Stimulated activated naive CD8-positive, alpha-beta T cell treated with anti-CD3 and anti-CD28 coated beads, Interleukin-15, Interleukin-2, amounts not matched to agents 100 ng/mL and 50 ng/mL, for 24 hours (primary cell): ENCODE measurements at regions not wholly inside any gene's neighbourhood (a gene's known extent, or its start where the extent isn't known, plus 50 kb on each side); places are given as distances from the start of the nearest gene placed in this dataset.

Experiments
- H3K27ac Mint-ChIP-seq: one replicate; pipeline ENCODE4 v1.8.0; 2021; ENCODE audit warnings: mild to moderate bottlenecking, mixed read lengths
- H3K27me3 Mint-ChIP-seq: one replicate; pipeline ENCODE4 v1.8.0; 2021; ENCODE audit warnings: mixed read lengths
- H3K36me3 Mint-ChIP-seq: one replicate; pipeline ENCODE4 v1.8.0; 2021; ENCODE audit warnings: low read depth, mixed read lengths
- H3K4me1 Mint-ChIP-seq: one replicate; pipeline ENCODE4 v1.8.0; 2021; ENCODE audit warnings: low read depth, mixed read lengths
- H3K4me3 Mint-ChIP-seq: one replicate; pipeline ENCODE4 v1.8.0; 2021; ENCODE audit warnings: mild to moderate bottlenecking, mixed read lengths
- H3K9me3 Mint-ChIP-seq: one replicate; pipeline ENCODE4 v1.8.0; 2021; ENCODE audit warnings: mixed read lengths

DNA sequence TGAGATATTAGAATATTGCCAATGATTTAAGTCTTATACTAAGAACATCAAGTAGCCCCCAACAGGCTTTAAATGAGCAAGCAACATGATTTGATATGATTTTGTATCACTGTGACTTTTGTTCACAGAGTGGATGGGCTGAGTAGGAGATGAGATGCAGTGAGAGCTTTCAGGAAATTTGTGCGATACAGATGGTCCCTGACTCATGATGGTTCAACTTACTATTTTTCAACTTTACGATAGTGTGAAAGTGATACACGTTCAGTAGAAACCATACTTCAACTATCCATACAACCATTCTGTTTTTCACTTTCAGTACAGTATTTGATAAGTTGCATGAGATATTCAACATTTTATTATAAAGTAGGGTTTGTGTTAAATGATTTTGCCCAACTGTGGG is 78.7 kb upstream of the NWD2 start:
- H3K4me3 Mint-ChIP-seq, result no peak overlapping the region
- H3K27ac Mint-ChIP-seq, result no peak overlapping the region
- no peaks in the 10 kb centered on the region for H3K4me1 Mint-ChIP-seq
- H3K36me3 Mint-ChIP-seq, result no peaks in the 10 kb centered on the region
- no peaks in the 10 kb centered on the region for H3K27me3 Mint-ChIP-seq
- H3K9me3 Mint-ChIP-seq, result no peaks in the 10 kb centered on the region

- no peaks in the 10 kb centered on the region for H3K4me1 Mint-ChIP-seq
- no peaks in the 10 kb centered on the region for H3K9me3 Mint-ChIP-seq
These were observed 74.6 kb upstream of the NWD2 start for GRCh38 chr4:37169956-37170355.

DNA sequence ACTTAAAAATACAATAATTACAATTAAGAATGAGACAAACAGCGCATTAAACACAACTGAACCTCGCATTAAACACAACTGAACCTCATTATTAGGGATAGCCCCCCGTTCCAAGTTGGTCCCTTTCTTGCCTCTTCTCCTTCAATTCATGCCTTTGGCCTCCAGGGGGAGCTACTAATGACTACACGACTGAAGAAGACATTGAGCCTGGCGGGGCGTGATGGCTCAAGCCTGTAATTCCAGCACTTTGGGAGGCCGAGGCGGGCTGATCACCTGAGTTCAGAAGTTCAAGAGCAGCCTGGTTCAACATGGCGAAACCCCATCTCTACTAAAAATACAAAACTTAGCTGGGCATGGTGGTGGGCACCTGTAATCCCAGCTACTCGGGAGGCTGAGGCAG is 56.4 kb upstream of the NWD2 start:
- Mint-ChIP-seq H3K4me3 (no peak overlapping the region), H3K9me3 (peaks cover 6% of the 10 kb centered on the region), H3K27ac (no peak overlapping the region), H3K27me3 (peaks cover 6% of the 10 kb centered on the region), H3K36me3 (no peaks in the 10 kb centered on the region), H3K4me1 (no peaks in the 10 kb centered on the region)

More at GRCh38 chr4:37169956-37170355, 74.6 kb upstream of the NWD2 start:
- Mint-ChIP-seq H3K27ac (no peak overlapping the region), H3K36me3 (no peaks in the 10 kb centered on the region), H3K4me3 (no peak overlapping the region), H3K27me3 (no peaks in the 10 kb centered on the region)
